ENCODE measurements at regions not wholly inside any gene's neighbourhood (a gene's known extent, or its start where the extent isn't known, plus 50 kb on each side); places are given as distances from the start of the nearest gene placed in this dataset.

DNA sequence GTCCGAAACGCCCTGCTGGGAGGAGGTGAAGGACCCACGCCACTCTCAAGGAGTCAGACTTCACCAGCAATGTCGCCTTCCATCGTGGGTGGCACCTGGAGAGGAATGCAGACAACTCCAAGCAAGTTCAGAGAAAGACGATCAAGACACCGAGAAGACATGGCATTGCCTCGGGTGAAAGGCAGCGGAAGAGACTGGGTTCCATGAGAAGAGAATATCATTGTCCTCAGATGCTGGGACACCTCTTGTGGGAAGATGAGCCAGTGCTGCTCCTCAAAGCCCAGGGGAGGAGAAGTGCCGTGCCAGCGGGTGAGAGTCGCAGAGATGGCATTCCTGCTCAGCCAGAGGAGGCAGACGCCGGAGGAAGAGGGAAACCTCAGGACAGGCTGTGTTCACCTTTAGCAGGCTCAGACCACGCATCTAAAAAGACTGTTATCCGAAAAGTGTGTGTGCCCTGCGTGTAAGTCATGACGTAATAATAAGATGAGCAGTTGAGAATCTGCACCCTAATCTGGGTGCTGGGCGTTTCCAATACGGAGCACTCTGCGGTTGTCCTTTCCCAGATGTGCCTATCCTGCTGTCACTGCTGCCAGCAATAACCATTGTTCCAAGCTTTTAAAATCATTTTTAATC is 144.6 kb upstream of the SPACA7 start:
- TF ChIP-seq CTCF (conservative IDR thresholded peaks at IDR 0.05; ENCODE audit: low read depth in 2 of 2) (no peak), REST (IDR thresholded peaks at IDR 0.05; ENCODE audit: unreplicated experiment) (no peak), EZH2 (IDR thresholded peaks at IDR 0.05; ENCODE audit: low read depth, unreplicated experiment) (no peak)

All from GM23338 (cell line).